Endothelial cell of umbilical vein (primary cell): ENCODE measurements at regions not wholly inside any gene's neighbourhood (a gene's known extent, or its start where the extent isn't known, plus 50 kb on each side); places are given as distances from the start of the nearest gene placed in this dataset.

Experiments used
- BruUV-seq: library from RNA; stranded (reverse); fragments of 400-500 nt; replicated peaks from 2 replicates; lab custom pipeline; 2021; lab: Mats Ljungman, UMichigan
- CTCF ChIA-PET: fragments of 300-600, 350-600 bp; sonication (Branson Sonifier 250); formaldehyde crosslinking; loops from one replicate; lab custom pipeline; 2021; ENCODE audit warnings: antibody characterized with exemption, inconsistent platforms; lab: Charles Lee
- POLR2A ChIA-PET: fragments of 300-600, 350-600 bp; sonication (Branson Sonifier 250); formaldehyde crosslinking; loops from one replicate; lab custom pipeline; 2021; ENCODE audit warnings: antibody characterized with exemption, inconsistent platforms; lab: Charles Lee
- DNase-seq: peaks from one replicate; pipeline ENCODE4 v3.0.0-alpha.2; 2011; ENCODE audit warnings: low read depth, low spot score
- FAIRE-seq: peaks from 2 replicates; lab custom pipeline; 2011; peaks lifted over from hg19 to GRCh38; lab: Jason Lieb, UNC
- H2AFZ ChIP-seq: 2 replicates; pipeline ENCODE4 v1.6.0; 2012; ENCODE audit warnings: low read depth, low read length, control low read depth, inconsistent platforms
- H3K27ac ChIP-seq: 2 replicates; pipeline ENCODE4 v1.5.1; 2011; ENCODE audit warnings: low read depth, mild to moderate bottlenecking, control low read depth, low read length, moderate library complexity; ENCODE audit not compliant: insufficient read depth
- H3K27me3 ChIP-seq, 2 experiments: 2 replicates each; pipeline versions ENCODE4 v1.6.0 to v1.6.1; 2011; ENCODE audit warnings: low read length in 2 of 2, mixed read lengths in 1 of 2; ENCODE audit not compliant: control insufficient read depth in 2 of 2, insufficient read depth in 2 of 2
- H3K36me3 ChIP-seq, 2 experiments: 2 replicates in 1 of 2; 3 replicates in 1 of 2; pipeline ENCODE4 v1.5.1; 2011; ENCODE audit warnings: low read length in 2 of 2, mild to moderate bottlenecking in 1 of 2, moderate library complexity in 1 of 2; ENCODE audit not compliant: control insufficient read depth in 2 of 2, insufficient read depth in 2 of 2; ENCODE audit errors: extremely low read depth in 1 of 2
- H3K4me1 ChIP-seq: 3 replicates; pipeline ENCODE4 v1.5.1; 2011; ENCODE audit warnings: mild to moderate bottlenecking, low read length; ENCODE audit not compliant: control insufficient read depth, insufficient read depth; ENCODE audit errors: extremely low read depth
- H3K4me2 ChIP-seq: 2 replicates; pipeline ENCODE4 v1.6.1; 2011; ENCODE audit warnings: low read length, control low read depth, mixed read lengths; ENCODE audit not compliant: insufficient read depth
- H3K4me3 ChIP-seq, 3 experiments: fragments of 200-600 bp in 1 of 3; sonication (generic), shearing (Covaris generic) in 1 of 3; replicated peaks in 1 of 3; 2 replicates each; pipeline ENCODE4 v1.5.1; 2011 to 2016; ENCODE audit warnings: control low read depth in 3 of 3, low read length in 3 of 3, mild to moderate bottlenecking in 2 of 3, inconsistent platforms in 1 of 3, low read depth in 1 of 3, moderate library complexity in 1 of 3; ENCODE audit not compliant: insufficient read depth in 1 of 3
- H3K79me2 ChIP-seq: 2 replicates; pipeline ENCODE4 v1.6.0; 2012; ENCODE audit warnings: low read length, inconsistent platforms; ENCODE audit not compliant: control insufficient read depth, insufficient read depth
- H3K9ac ChIP-seq: replicated peaks from 2 replicates; pipeline ENCODE3; 2011; ENCODE audit warnings: low read length, control low read depth; ENCODE audit not compliant: insufficient read depth; ENCODE audit errors: extremely low read depth
- H3K9me1 ChIP-seq: replicated peaks from 3 replicates; pipeline ENCODE4 v1.6.0; 2011; ENCODE audit warnings: mild to moderate bottlenecking, low read length; ENCODE audit not compliant: control insufficient read depth, insufficient read depth; ENCODE audit errors: extremely low read depth
- H3K9me3 ChIP-seq: replicated peaks from 2 replicates; pipeline ENCODE4 v1.5.1; 2012; ENCODE audit warnings: low read length, inconsistent platforms; ENCODE audit not compliant: control insufficient read depth, insufficient read depth
- H4K20me1 ChIP-seq: replicated peaks from 2 replicates; pipeline ENCODE3; 2011; ENCODE audit warnings: mild to moderate bottlenecking, low read length; ENCODE audit not compliant: control insufficient read depth, insufficient read depth; ENCODE audit errors: extremely low read depth
- EZH2 ChIP-seq: IDR thresholded peaks from 2 replicates; pipeline ENCODE4 v1.6.1; 2012; ENCODE audit warnings: borderline replicate concordance, low read depth, mild to moderate bottlenecking, moderate library complexity, low read length, inconsistent platforms; ENCODE audit not compliant: severe bottlenecking
- FOS ChIP-seq: IDR thresholded peaks from 2 replicates; pipeline ENCODE4 v1.6.1; 2011; ENCODE audit warnings: mild to moderate bottlenecking, low read length, moderate library complexity, borderline replicate concordance; ENCODE audit not compliant: insufficient read depth
- GATA2 ChIP-seq: IDR thresholded peaks from 2 replicates; pipeline ENCODE4 v1.7.0; 2011; ENCODE audit warnings: low read depth, mild to moderate bottlenecking, moderate library complexity, mixed read lengths, low read length; ENCODE audit not compliant: insufficient read length, insufficient read depth
- JUN ChIP-seq: IDR thresholded peaks from 2 replicates; pipeline ENCODE4 v1.6.1; 2011; ENCODE audit warnings: borderline replicate concordance, low read depth; ENCODE audit not compliant: insufficient read length, insufficient read depth
- MYC ChIP-seq: IDR thresholded peaks from one replicate; pipeline ENCODE4 v1.6.1; 2011; ENCODE audit warnings: mild to moderate bottlenecking, low read depth, low read length
- POLR2A ChIP-seq: IDR thresholded peaks from 2 replicates; pipeline ENCODE4 v1.6.1; 2012; ENCODE audit warnings: low read depth, mild to moderate bottlenecking, control low read depth, low read length
- POLR2AphosphoS5 ChIP-seq: IDR thresholded peaks from 2 replicates; pipeline ENCODE4 v1.6.1; 2012; ENCODE audit warnings: low read depth, mild to moderate bottlenecking, control low read depth, low read length, moderate library complexity; ENCODE audit not compliant: insufficient read depth
- dilution Hi-C: fragments of 300-500 bp; cut with MboI; formaldehyde crosslinking; loops from one replicate; pipeline ENCODE4 v1.15.0; 2019; ENCODE audit warnings: low sequenced_read_pairs; ENCODE audit not compliant: extremely low pct_ligation_motif_present
- intact Hi-C: fragments of 100-400 bp; cut with micrococcal nuclease; formaldehyde crosslinking; loops from one replicate; pipeline ENCODE4 v1.10.0; 2022
- TF ChIP-seq, protein P1 (sequence below): IDR thresholded peaks from 2 replicates; pipeline ENCODE4 v1.6.1; 2011; ENCODE audit not compliant: insufficient read depth, insufficient read length
- TF ChIP-seq, protein P2 (sequence below), 2 donors: IDR thresholded peaks; 1 replicate in 1 of 2; 2 replicates in 1 of 2; pipeline ENCODE4 v1.5.1; 2011; ENCODE audit warnings: low read length in 2 of 2, mild to moderate bottlenecking in 2 of 2, moderate library complexity in 2 of 2, control low read depth in 1 of 2, inconsistent platforms in 1 of 2, low read depth in 1 of 2; ENCODE audit not compliant: insufficient read depth in 1 of 2; ENCODE audit errors: extremely low read depth in 1 of 2

DNA sequence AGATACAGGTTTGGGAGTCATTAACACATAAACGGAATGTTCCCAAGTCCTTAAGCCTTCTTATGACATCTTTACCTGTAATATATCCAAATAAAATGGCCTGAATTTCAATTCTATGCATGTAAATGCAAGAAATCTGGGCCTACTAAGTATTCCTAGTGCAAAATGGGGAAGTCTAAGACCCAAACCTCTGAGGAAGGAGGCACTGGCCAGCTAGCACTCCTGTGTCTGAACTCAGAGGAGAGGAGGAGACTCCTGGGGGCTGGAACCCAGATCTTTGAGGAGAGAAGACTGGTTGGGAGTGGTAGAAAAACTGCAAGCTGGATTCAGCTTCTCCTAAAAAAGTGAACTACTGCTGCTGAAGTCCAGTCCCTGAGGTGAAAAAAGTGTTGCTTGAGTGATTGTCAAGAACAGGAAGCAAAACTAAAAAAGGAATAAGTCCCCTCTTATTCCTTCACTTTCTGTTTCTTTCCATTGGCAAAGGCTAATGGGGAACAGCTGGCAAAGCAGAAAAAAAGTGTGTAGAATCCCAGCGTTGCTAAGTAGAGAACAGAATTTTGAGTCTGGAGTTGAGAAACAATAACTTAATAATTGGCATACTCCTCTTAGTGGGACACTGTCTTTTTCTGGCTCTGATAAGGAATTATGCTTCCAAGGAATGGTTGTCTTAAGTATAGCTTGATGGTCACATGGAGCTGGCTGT, 54.8 kb upstream of the ATP2C1 start:
- no TSS peak for BruUV-seq
- Histone ChIP-seq H3K4me3 (no peak overlapping the region), H3K4me2 (no peak overlapping the region), H4K20me1 (no peaks in the 10 kb centered on the region), H3K4me1 (no peaks in the 10 kb centered on the region), H3K79me2 (no peaks in the 10 kb centered on the region), H3K27ac (no peak overlapping the region), H3K9me3 (no peaks in the 10 kb centered on the region), H3K9ac (no peak overlapping the region), H3K9me1 (no peaks in the 10 kb centered on the region), H3K36me3 (no peaks in the 10 kb centered on the region), H3K27me3 (peaks cover under 1 to 5% of the 10 kb centered on the region in 2 experiments), H2AFZ (no peak overlapping the region)
- ChIA-PET CTCF (no interaction called here), POLR2A (no interaction called here)
- FAIRE-seq (no peak), DNase-seq (no peak)
- TF ChIP-seq POLR2AphosphoS5 (no peak), FOS (no peak), MYC (no peak), GATA2 (no peak), POLR2A (no peak), JUN (no peak), EZH2 (no peak)
- TF ChIP-seq, protein P1, sequence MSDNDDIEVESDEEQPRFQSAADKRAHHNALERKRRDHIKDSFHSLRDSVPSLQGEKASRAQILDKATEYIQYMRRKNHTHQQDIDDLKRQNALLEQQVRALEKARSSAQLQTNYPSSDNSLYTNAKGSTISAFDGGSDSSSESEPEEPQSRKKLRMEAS, result no peak
- TF ChIP-seq, protein P2, sequence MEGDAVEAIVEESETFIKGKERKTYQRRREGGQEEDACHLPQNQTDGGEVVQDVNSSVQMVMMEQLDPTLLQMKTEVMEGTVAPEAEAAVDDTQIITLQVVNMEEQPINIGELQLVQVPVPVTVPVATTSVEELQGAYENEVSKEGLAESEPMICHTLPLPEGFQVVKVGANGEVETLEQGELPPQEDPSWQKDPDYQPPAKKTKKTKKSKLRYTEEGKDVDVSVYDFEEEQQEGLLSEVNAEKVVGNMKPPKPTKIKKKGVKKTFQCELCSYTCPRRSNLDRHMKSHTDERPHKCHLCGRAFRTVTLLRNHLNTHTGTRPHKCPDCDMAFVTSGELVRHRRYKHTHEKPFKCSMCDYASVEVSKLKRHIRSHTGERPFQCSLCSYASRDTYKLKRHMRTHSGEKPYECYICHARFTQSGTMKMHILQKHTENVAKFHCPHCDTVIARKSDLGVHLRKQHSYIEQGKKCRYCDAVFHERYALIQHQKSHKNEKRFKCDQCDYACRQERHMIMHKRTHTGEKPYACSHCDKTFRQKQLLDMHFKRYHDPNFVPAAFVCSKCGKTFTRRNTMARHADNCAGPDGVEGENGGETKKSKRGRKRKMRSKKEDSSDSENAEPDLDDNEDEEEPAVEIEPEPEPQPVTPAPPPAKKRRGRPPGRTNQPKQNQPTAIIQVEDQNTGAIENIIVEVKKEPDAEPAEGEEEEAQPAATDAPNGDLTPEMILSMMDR (IDR thresholded peaks at IDR 0.05; ENCODE audit: extremely low read depth in 1 of 2, insufficient read depth in 1 of 2, low read depth in 1 of 2, low read length in 2 of 2), result no peak
- dilution Hi-C loops (no loop called here), intact Hi-C loops (no loop called here)
